GM20431 (cell line): ENCODE measurements at regions not wholly inside any gene's neighbourhood (a gene's known extent, or its start where the extent isn't known, plus 50 kb on each side); places are given as distances from the start of the nearest gene placed in this dataset.

Experiments
- in situ Hi-C: fragments of 300-500 bp; cut with MseI, MboI; formaldehyde crosslinking; loops from one replicate; pipeline ENCODE4 v1.15.0; 2020; ENCODE audit warnings: low sequenced_read_pairs; ENCODE audit not compliant: unreplicated experiment

GRCh38 chr2:38430597-38431207 is 53.6 kb upstream of the ATL2 start:
- in situ Hi-C loops: no loop called here

- in situ Hi-C loops: no loop called here
These were observed 53.1 kb upstream of the ATL2 start for GRCh38 chr2:38430196-38430595.

GRCh38 chr2:38427936-38428335 is 50.9 kb upstream of the ATL2 start:
- in situ Hi-C loops: no loop called here

DNA sequence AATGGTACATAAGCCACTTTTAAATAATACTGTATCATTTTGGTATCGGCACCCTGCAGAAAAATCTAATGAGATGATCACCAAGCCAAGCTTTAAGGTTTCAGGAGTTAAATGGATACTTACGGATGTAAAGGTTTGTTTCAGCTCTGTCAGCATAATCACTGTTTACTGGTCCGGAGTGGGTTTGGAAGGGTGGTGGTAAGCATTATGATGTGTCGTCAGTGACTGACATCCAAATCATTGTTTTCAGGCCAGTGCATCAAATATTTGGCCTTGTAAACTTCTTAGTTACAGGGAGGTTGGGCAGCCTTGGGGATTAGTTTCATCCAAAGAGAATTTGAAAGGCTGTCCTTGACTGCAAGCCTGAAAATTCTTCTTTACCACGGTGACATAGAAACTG is 50.0 kb upstream of the ATL2 start:
- in situ Hi-C loops: no loop called here
